Transverse colon (tissue), 4 donors: ENCODE measurements at regions not wholly inside any gene's neighbourhood (a gene's known extent, or its start where the extent isn't known, plus 50 kb on each side); places are given as distances from the start of the nearest gene placed in this dataset.

Experiments used
- DNase-seq: peaks from one replicate; pipeline ENCODE4 v3.0.0-alpha.2; 2019
- H3K27ac ChIP-seq, 4 donors: fragments of 200-600 bp; sonication (generic); 2 replicates each; pipeline ENCODE4 v1.5.1; 2016 to 2018; ENCODE audit warnings: inconsistent platforms in 4 of 4
- H3K27me3 ChIP-seq: fragments of 200-600 bp; sonication (generic); 2 replicates; pipeline ENCODE4 v1.5.1; 2017; ENCODE audit warnings: inconsistent platforms
- H3K36me3 ChIP-seq, 4 donors: fragments of 200-600 bp; sonication (generic); 2 replicates each; pipeline ENCODE4 v1.5.1; 2017 to 2019; ENCODE audit warnings: inconsistent platforms in 4 of 4
- H3K4me1 ChIP-seq, 4 donors: fragments of 200-600 bp; sonication (generic); 2 replicates each; pipeline ENCODE4 v1.5.1; 2017 to 2020; ENCODE audit warnings: inconsistent platforms in 4 of 4
- H3K4me3 ChIP-seq, 4 donors: fragments of 200-600 bp; sonication (generic); 1 replicate in 1 of 4; 2 replicates in 3 of 4; pipeline versions ENCODE4 v1.5.1 to v1.6.1; 2017 to 2019; ENCODE audit warnings: inconsistent platforms in 4 of 4
- H3K9me3 ChIP-seq, 2 donors: fragments of 200-600 bp; sonication (generic); 2 replicates each; pipeline ENCODE4 v1.5.1; 2017 to 2019; ENCODE audit warnings: inconsistent platforms in 2 of 2
- CTCF ChIP-seq, 5 experiments: fragments of 200-600 bp in 3 of 5; fragments of 450-650 bp in 2 of 5; sonication (generic) in 3 of 5; IDR thresholded peaks; 1 replicate in 2 of 5; 2 replicates in 3 of 5; pipeline ENCODE4 v1.5.1; 2016 to 2017; ENCODE audit warnings: antibody characterized with exemption in 5 of 5, inconsistent platforms in 3 of 5, mild to moderate bottlenecking in 2 of 5, moderate library complexity in 1 of 5
- EP300 ChIP-seq: sonication (generic); formaldehyde crosslinking; IDR thresholded peaks from one replicate; pipeline ENCODE4 v1.6.1; 2017; ENCODE audit warnings: antibody characterized with exemption, low read depth
- POLR2A ChIP-seq: fragments of 450-650 bp; IDR thresholded peaks from one replicate; pipeline ENCODE4 v1.6.1; 2016; ENCODE audit warnings: antibody characterized with exemption, mild to moderate bottlenecking, moderate library complexity
- POLR2AphosphoS5 ChIP-seq, 3 donors: sonication (generic); formaldehyde crosslinking; IDR thresholded peaks; one replicate each; pipeline ENCODE4 v1.6.1; 2016; ENCODE audit warnings: antibody characterized with exemption in 3 of 3
- WGBS, 2 donors: methylation state at CpG; one replicate each; pipeline ENCODE4 v1.1.5; 2018; ENCODE audit warnings: low coverage in 1 of 2; 5-methylcytosine and 5-hydroxymethylcytosine counted together
- in situ Hi-C, 4 donors: fragments of 200-750 bp; cut with MboI; loops; one replicate each; pipeline versions ENCODE4 v1.15.0 to v1.15.1; 2017; ENCODE audit warnings: low sequenced_read_pairs in 3 of 4, low pct_ligation_motif_present in 1 of 4, low pct_unique_long_range_greater_than_20kb in 1 of 4
- intact Hi-C: fragments of 100-400 bp; cut with DNase I; formaldehyde crosslinking; loops from one replicate; pipeline ENCODE4 v1.15.1; 2023; ENCODE audit warnings: low total_unique reads

GRCh38 chr13:99905224-99905623, 66.3 kb downstream of the ZIC5 start:
- peaks cover 44% of the 10 kb centered on the region for H3K27me3 ChIP-seq
- TF ChIP-seq EP300: no peak
- TF ChIP-seq POLR2A: no peak
- TF ChIP-seq CTCF (IDR thresholded peaks at IDR 0.05): no peak
- TF ChIP-seq POLR2AphosphoS5 (IDR thresholded peaks at IDR 0.05): no peak
- WGBS, 2 donors: 76% methylated on average over 5 of the region's 5 CpGs; no CpG with 5 or more reads in 1 of the 2 donors
- H3K4me3 ChIP-seq: no peak overlapping the region
- H3K9me3 ChIP-seq: no peaks in the 10 kb centered on the region
- H3K4me1 ChIP-seq: no peaks in the 10 kb centered on the region
- in situ Hi-C loops: loop anchor here in 3 of 4 donors (25.0 kb wide), 3 partner anchors 243 to 607 kb away; no protein-coding TSS in a partner anchor
- DNase-seq: no peak
- no peaks in the 10 kb centered on the region for H3K36me3 ChIP-seq
- intact Hi-C loops: no loop called here
- H3K27ac ChIP-seq: no peak overlapping the region

GRCh38 chr13:99903140-99903539, 68.4 kb downstream of the ZIC5 start:
- no peak for DNase-seq
- no peaks in the 10 kb centered on the region for H3K9me3 ChIP-seq
- in situ Hi-C loops: loop anchor here in 3 of 4 donors (25.0 kb wide), 3 partner anchors 241 to 609 kb away; no protein-coding TSS in a partner anchor
- no peak overlapping the region for H3K4me3 ChIP-seq
- H3K4me1 ChIP-seq: no peaks in the 10 kb centered on the region
- WGBS, 2 donors: 80 to 100% methylated on average over 3 to 7 of the region's 7 CpGs
- peaks cover 51% of the 10 kb centered on the region for H3K27me3 ChIP-seq
- H3K36me3 ChIP-seq: no peaks in the 10 kb centered on the region
- intact Hi-C loops: no loop called here
- no peak for TF ChIP-seq POLR2A
- no peak overlapping the region for H3K27ac ChIP-seq

- intact Hi-C loops: no loop called here
- peaks cover 48% of the 10 kb centered on the region for H3K27me3 ChIP-seq
- TF ChIP-seq POLR2AphosphoS5 (IDR thresholded peaks at IDR 0.05): no peak
- TF ChIP-seq POLR2A: no peak
- no peak for TF ChIP-seq EP300
- TF ChIP-seq CTCF (IDR thresholded peaks at IDR 0.05): no peak
- DNase-seq: no peak
- H3K9me3 ChIP-seq: no peaks in the 10 kb centered on the region
- WGBS, 2 donors: 55 to 69% methylated on average over 4 of the region's 4 CpGs
- no peaks in the 10 kb centered on the region for H3K36me3 ChIP-seq
- H3K4me3 ChIP-seq: no peak overlapping the region
- H3K27ac ChIP-seq: no peak overlapping the region
- in situ Hi-C loops: loop anchor here in 3 of 4 donors (25.0 kb wide), 3 partner anchors 240 to 610 kb away; no protein-coding TSS in a partner anchor
- no peaks in the 10 kb centered on the region for H3K4me1 ChIP-seq
These were observed 68.9 kb downstream of the ZIC5 start for GRCh38 chr13:99902657-99903056.

- WGBS, 2 donors: 88 to 93% methylated on average over 2 to 8 of the region's 8 CpGs
- H3K27ac ChIP-seq: no peak overlapping the region
- no peak for TF ChIP-seq EP300
- no peak for TF ChIP-seq CTCF (IDR thresholded peaks at IDR 0.05)
- no peak for TF ChIP-seq POLR2AphosphoS5 (IDR thresholded peaks at IDR 0.05)
- TF ChIP-seq POLR2A: no peak
- H3K4me1 ChIP-seq: peaks cover 0 to 4% (median 1%) of the 10 kb centered on the region in 4 donors
- H3K36me3 ChIP-seq: no peaks in the 10 kb centered on the region
- no peak overlapping the region for H3K4me3 ChIP-seq
- in situ Hi-C loops: loop anchor here in 3 of 4 donors (25.0 kb wide), 3 partner anchors 239 to 611 kb away; no protein-coding TSS in a partner anchor
- no peak for DNase-seq
- no peaks in the 10 kb centered on the region for H3K9me3 ChIP-seq
- H3K27me3 ChIP-seq: peaks cover 58% of the 10 kb centered on the region
- intact Hi-C loops: no loop called here
These were observed 70.6 kb downstream of the ZIC5 start for GRCh38 chr13:99900960-99901359.

GRCh38 chr13:99898421-99898820, 73.1 kb downstream of the ZIC5 start:
- Histone ChIP-seq H3K4me3 (no peak overlapping the region), H3K9me3 (no peaks in the 10 kb centered on the region), H3K36me3 (no peaks in the 10 kb centered on the region), H3K4me1 (peaks cover 0 to 18% (median 12%) of the 10 kb centered on the region in 4 donors), H3K27ac (no peak overlapping the region), H3K27me3 (peaks cover 68% of the 10 kb centered on the region)
- in situ Hi-C loops: no loop called here
- 75 to 100% methylated on average over 1 to 7 of the region's 7 CpGs for WGBS, 2 donors
- no peak for DNase-seq
- intact Hi-C loops: no loop called here
- TF ChIP-seq CTCF (IDR thresholded peaks at IDR 0.05): no peak
- TF ChIP-seq POLR2A: no peak
- TF ChIP-seq POLR2AphosphoS5 (IDR thresholded peaks at IDR 0.05): no peak
